Osteocyte (in vitro differentiated cells): ENCODE measurements at regions not wholly inside any gene's neighbourhood (a gene's known extent, or its start where the extent isn't known, plus 50 kb on each side); places are given as distances from the start of the nearest gene placed in this dataset.

Experiments used
- DNase-seq: peaks from one replicate; pipeline ENCODE4 v3.0.0; 2021; ENCODE audit warnings: mixed read lengths; ENCODE audit not compliant: unreplicated experiment; ENCODE audit errors: extremely low spot score
- H3K27ac Mint-ChIP-seq: one replicate; pipeline ENCODE4 v1.8.0; 2021; ENCODE audit warnings: mild to moderate bottlenecking, mixed read lengths; ENCODE audit not compliant: unreplicated experiment
- H3K27me3 Mint-ChIP-seq: one replicate; pipeline ENCODE4 v1.8.0; 2021; ENCODE audit warnings: mixed read lengths; ENCODE audit not compliant: unreplicated experiment
- H3K36me3 Mint-ChIP-seq: one replicate; pipeline ENCODE4 v1.8.0; 2021; ENCODE audit warnings: mixed read lengths; ENCODE audit not compliant: unreplicated experiment
- H3K4me1 Mint-ChIP-seq: one replicate; pipeline ENCODE4 v1.8.0; 2021; ENCODE audit warnings: mixed read lengths; ENCODE audit not compliant: unreplicated experiment
- H3K4me3 Mint-ChIP-seq: one replicate; pipeline ENCODE4 v1.8.0; 2021; ENCODE audit warnings: mild to moderate bottlenecking, moderate library complexity, mixed read lengths; ENCODE audit not compliant: unreplicated experiment
- H3K9me3 Mint-ChIP-seq: one replicate; pipeline ENCODE4 v1.8.0; 2021; ENCODE audit warnings: mixed read lengths; ENCODE audit not compliant: unreplicated experiment
- CTCF ChIP-seq: fragments of 200-600 bp; sonication (generic); IDR thresholded peaks from 2 replicates; pipeline ENCODE4 v1.5.0; 2021; ENCODE audit warnings: antibody characterized with exemption, mild to moderate bottlenecking, moderate library complexity

DNA sequence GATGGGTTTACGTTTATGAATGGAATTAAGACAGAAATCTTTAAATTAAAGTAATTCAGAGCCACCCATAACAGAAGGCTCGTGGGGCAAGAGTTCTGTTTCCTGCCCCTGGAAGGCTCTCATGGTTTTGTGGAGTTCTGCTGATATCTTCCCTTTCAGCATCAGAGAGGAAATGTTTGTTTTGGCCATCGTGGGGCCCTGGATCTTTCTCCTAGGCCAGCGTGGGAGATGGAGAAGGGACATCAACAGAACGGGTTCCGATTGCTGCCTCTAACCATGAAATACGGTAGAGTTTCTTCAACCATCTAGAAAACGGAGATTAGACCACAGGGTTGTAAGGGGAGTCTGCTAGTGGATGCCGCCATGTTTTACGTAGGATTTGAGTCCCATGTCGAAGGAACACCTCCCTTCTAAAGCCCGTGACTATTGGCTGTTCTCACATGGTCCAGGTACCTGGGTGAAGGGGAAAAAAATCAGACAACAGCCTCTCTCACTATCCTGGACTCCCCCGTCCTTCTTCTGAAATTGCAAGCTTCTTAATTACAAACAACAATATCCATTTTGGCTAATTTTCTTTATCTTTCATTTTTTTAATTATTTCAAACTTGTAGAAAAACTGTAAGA lies 169.1 kb upstream of the CELF2 start:
- Mint-ChIP-seq H3K27ac (no peak overlapping the region), H3K4me3 (no peak overlapping the region), H3K4me1 (peaks cover 2% of the 10 kb centered on the region), H3K27me3 (no peaks in the 10 kb centered on the region), H3K9me3 (no peaks in the 10 kb centered on the region), H3K36me3 (no peaks in the 10 kb centered on the region)
- no peak for TF ChIP-seq CTCF
- no peak for DNase-seq

DNA sequence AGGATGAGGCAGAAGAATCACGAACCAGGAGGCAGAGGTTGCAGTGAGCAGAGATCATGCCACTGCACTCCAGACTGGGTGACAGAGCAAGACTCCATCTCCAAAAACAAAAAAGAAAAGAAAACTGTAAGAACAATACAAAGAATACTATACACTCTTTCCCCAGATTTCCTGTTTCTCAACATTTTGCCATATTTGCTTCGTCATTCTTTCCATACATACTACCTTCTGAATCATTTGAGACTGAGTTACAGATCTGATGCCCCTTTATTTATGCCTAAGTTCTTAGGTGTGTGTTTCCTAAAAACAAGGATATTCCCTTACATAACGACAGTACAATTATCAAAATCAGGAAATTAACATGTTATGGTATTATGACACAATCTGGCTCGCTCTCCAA lies 168.4 kb upstream of the CELF2 start:
- H3K27me3 Mint-ChIP-seq, result no peaks in the 10 kb centered on the region
- no peak for TF ChIP-seq CTCF
- H3K4me3 Mint-ChIP-seq, result no peak overlapping the region
- DNase-seq, result no peak
- H3K9me3 Mint-ChIP-seq, result no peaks in the 10 kb centered on the region
- H3K4me1 Mint-ChIP-seq, result peaks cover 2% of the 10 kb centered on the region
- H3K27ac Mint-ChIP-seq, result no peak overlapping the region
- no peaks in the 10 kb centered on the region for H3K36me3 Mint-ChIP-seq

DNA sequence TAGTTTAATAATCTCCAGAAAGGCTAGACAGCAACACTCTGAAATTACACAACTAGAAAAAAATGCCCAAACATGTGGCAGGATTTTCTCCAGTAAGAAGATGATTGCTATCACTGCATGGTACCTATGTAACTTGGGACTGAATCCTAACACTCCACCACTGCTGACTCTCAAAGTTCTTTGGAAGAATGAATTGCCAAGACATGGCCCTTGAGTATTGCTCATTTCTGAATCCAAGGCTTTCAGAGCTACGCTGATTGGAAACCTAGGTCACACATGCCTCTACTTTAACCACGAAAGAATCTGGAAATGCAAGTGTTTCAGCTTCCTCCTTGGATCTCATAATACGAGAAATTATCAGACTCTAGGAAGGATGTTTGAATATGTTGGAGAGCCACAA lies 167.5 kb upstream of the CELF2 start:
- Mint-ChIP-seq H3K4me3 (no peak overlapping the region), H3K9me3 (no peaks in the 10 kb centered on the region), H3K4me1 (peaks cover 2% of the 10 kb centered on the region), H3K36me3 (no peaks in the 10 kb centered on the region), H3K27ac (no peak overlapping the region), H3K27me3 (no peaks in the 10 kb centered on the region)
- no peak for DNase-seq
- TF ChIP-seq CTCF, result no peak

DNA sequence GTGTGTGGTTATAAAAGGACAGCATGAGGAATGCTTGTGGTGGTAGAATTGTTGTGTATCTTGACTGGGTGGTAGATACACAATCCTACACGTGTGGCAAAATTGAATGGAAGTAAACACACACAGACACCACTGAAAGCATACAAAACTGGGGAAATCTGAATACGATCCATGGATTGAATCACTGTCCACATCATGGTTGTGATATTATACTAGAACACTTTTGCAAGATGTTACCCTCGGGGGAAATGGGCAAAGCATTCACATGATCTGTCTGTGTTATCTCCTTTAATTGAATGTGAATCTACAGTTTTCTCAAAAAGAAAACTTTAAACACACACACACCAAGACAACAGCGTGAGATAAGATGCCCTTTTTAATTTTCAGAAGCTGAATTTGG lies 165.2 kb upstream of the CELF2 start:
- Mint-ChIP-seq H3K4me3 (no peak overlapping the region), H3K27me3 (no peaks in the 10 kb centered on the region), H3K9me3 (no peaks in the 10 kb centered on the region), H3K27ac (no peak overlapping the region), H3K36me3 (no peaks in the 10 kb centered on the region), H3K4me1 (no peaks in the 10 kb centered on the region)
- DNase-seq, result no peak
- TF ChIP-seq CTCF, result no peak

DNA sequence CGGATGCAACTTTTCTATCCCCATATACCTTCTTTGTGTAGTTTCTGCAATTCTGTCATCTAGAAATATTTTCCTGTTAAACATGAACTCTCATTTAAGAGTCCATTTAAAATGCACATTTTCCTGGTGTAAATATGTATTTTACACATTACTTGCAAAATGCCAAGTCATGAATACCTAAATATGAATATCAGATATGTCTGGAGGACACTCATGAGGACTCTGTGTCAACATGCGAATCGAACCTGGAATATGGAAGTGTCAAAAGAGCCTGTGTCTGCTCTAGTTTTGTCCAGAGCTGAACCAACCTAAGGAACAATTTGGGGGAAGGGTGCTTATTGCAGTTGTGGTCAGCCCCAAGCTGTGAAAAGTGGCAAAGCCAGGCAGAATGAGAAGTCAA lies 163.7 kb upstream of the CELF2 start:
- no peak for TF ChIP-seq CTCF
- H3K9me3 Mint-ChIP-seq, result no peaks in the 10 kb centered on the region
- no peak overlapping the region for H3K4me3 Mint-ChIP-seq
- no peaks in the 10 kb centered on the region for H3K27me3 Mint-ChIP-seq
- H3K27ac Mint-ChIP-seq, result no peak overlapping the region
- H3K4me1 Mint-ChIP-seq, result no peaks in the 10 kb centered on the region
- no peak for DNase-seq
- H3K36me3 Mint-ChIP-seq, result no peaks in the 10 kb centered on the region
